ENCODE measurements at regions not wholly inside any gene's neighbourhood (a gene's known extent, or its start where the extent isn't known, plus 50 kb on each side); places are given as distances from the start of the nearest gene placed in this dataset.

DNA sequence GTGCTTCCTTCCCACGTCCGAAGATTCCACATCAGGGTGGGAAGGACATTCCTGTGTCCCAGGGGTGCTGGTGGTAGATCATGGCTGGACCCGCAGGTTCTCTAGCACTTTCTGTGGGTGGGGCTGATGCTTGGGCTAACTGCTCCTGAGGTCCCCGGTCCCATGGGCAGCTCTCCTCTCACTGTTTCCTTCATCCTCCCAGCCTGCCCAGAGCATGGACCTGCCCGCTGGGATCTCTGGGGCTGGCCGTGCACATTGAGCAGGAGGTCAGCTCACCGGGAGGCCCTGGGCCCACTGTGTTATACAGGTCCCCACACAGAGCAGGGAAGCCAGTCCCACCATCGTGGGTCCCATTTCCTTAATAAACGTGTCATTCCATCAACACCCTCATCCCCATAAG, 502.3 kb downstream of the TCERG1L start:
- TF ChIP-seq, protein P1, sequence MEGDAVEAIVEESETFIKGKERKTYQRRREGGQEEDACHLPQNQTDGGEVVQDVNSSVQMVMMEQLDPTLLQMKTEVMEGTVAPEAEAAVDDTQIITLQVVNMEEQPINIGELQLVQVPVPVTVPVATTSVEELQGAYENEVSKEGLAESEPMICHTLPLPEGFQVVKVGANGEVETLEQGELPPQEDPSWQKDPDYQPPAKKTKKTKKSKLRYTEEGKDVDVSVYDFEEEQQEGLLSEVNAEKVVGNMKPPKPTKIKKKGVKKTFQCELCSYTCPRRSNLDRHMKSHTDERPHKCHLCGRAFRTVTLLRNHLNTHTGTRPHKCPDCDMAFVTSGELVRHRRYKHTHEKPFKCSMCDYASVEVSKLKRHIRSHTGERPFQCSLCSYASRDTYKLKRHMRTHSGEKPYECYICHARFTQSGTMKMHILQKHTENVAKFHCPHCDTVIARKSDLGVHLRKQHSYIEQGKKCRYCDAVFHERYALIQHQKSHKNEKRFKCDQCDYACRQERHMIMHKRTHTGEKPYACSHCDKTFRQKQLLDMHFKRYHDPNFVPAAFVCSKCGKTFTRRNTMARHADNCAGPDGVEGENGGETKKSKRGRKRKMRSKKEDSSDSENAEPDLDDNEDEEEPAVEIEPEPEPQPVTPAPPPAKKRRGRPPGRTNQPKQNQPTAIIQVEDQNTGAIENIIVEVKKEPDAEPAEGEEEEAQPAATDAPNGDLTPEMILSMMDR (conservative IDR thresholded peaks at IDR 0.05) = no peak
- no peak for TF ChIP-seq ZFX (IDR thresholded peaks at IDR 0.05)
